HEK293 (cell line): ENCODE measurements at regions not wholly inside any gene's neighbourhood (a gene's known extent, or its start where the extent isn't known, plus 50 kb on each side); places are given as distances from the start of the nearest gene placed in this dataset.

Source experiments
- CTCF ChIA-PET: fragments of 350-600 bp; formaldehyde crosslinking; extraction: SDS; loops from one replicate; lab custom pipeline; 2021; ENCODE audit warnings: antibody characterized with exemption; lab: Yijun Ruan, JAX
- POLR2A ChIA-PET: fragments of 300-600 bp; formaldehyde crosslinking; extraction: SDS; loops from one replicate; lab custom pipeline; 2020; ENCODE audit warnings: antibody characterized with exemption, inconsistent platforms; lab: Yijun Ruan, JAX
- H3K27ac ChIP-seq: fragments of 200-500 bp; sonication (Bioruptor generic); 2 replicates; pipeline ENCODE4 v1.5.1; 2014; ENCODE audit warnings: low read depth, low read length, control low read depth, inconsistent platforms; ENCODE audit errors: extremely low read depth
- H3K36me3 ChIP-seq, 2 experiments: fragments of 200-500 bp in 1 of 2; sonication (Bioruptor generic) in 1 of 2; 1 replicate in 1 of 2; 2 replicates in 1 of 2; pipeline ENCODE4 v1.5.1; 2014 to 2017; ENCODE audit warnings: inconsistent platforms in 2 of 2, low read length in 2 of 2; ENCODE audit not compliant: control insufficient read depth in 2 of 2, insufficient read depth in 1 of 2
- H3K4me1 ChIP-seq: fragments of 200-500 bp; sonication (Bioruptor generic); 2 replicates; pipeline ENCODE4 v1.5.1; 2014; ENCODE audit warnings: mild to moderate bottlenecking, low read length, inconsistent platforms; ENCODE audit not compliant: control insufficient read depth, insufficient read depth
- H3K4me3 ChIP-seq: 2 replicates; pipeline ENCODE4 v1.5.1; 2011; ENCODE audit warnings: low read depth, mild to moderate bottlenecking, control low read depth, low read length, moderate library complexity
- H3K9me3 ChIP-seq: fragments of 200-500 bp; sonication (Bioruptor generic); 2 replicates; pipeline ENCODE4 v1.5.1; 2014; ENCODE audit warnings: low read depth, low read length, inconsistent platforms; ENCODE audit not compliant: control insufficient read depth, insufficient read depth
- GLI2 ChIP-seq: fragments of 450-650 bp; formaldehyde crosslinking; IDR thresholded peaks from 2 replicates; pipeline ENCODE4; 2017; ENCODE audit warnings: missing biosample characterization, missing genetic modification characterization, low read depth, borderline replicate concordance
- KLF9 ChIP-seq: fragments of 450-650 bp; formaldehyde crosslinking; IDR thresholded peaks from 2 replicates; pipeline ENCODE4 v1.5.1; 2016; ENCODE audit warnings: missing biosample characterization, missing genetic modification characterization, low read depth
- MZF1 ChIP-seq: fragments of 450-650 bp; formaldehyde crosslinking; IDR thresholded peaks from 2 replicates; pipeline ENCODE4 v1.5.1; 2017; ENCODE audit warnings: missing biosample characterization, missing genetic modification characterization, borderline replicate concordance
- PRDM1 ChIP-seq: fragments of 450-650 bp; formaldehyde crosslinking; IDR thresholded peaks from 2 replicates; pipeline ENCODE4; 2016; ENCODE audit warnings: missing biosample characterization, missing genetic modification characterization
- WT1 ChIP-seq: fragments of 450-650 bp; formaldehyde crosslinking; IDR thresholded peaks from 2 replicates; pipeline ENCODE4 v1.5.1; 2016; ENCODE audit warnings: missing biosample characterization, missing genetic modification characterization
- ZBTB1 ChIP-seq: fragments of 450-650 bp; formaldehyde crosslinking; IDR thresholded peaks from 2 replicates; pipeline ENCODE4 v1.5.1; 2016; ENCODE audit warnings: missing biosample characterization, missing genetic modification characterization
- ZBTB44 ChIP-seq: fragments of 450-650 bp; IDR thresholded peaks from 2 replicates; pipeline ENCODE4 v1.5.1; 2018; ENCODE audit warnings: missing biosample characterization, mild to moderate bottlenecking, missing genetic modification characterization
- ZNF10 ChIP-seq: fragments of 450-650 bp; formaldehyde crosslinking; IDR thresholded peaks from 2 replicates; pipeline ENCODE4 v1.5.1; 2017; ENCODE audit warnings: missing biosample characterization, missing genetic modification characterization
- ZNF133 ChIP-seq: fragments of 450-650 bp; formaldehyde crosslinking; IDR thresholded peaks from 2 replicates; pipeline ENCODE4 v1.5.1; 2016; ENCODE audit warnings: missing biosample characterization, missing genetic modification characterization
- ZNF2 ChIP-seq: fragments of 450-650 bp; formaldehyde crosslinking; IDR thresholded peaks from 2 replicates; pipeline ENCODE4 v1.5.1; 2016; ENCODE audit warnings: missing biosample characterization, missing genetic modification characterization
- ZNF239 ChIP-seq: fragments of 450-650 bp; formaldehyde crosslinking; IDR thresholded peaks from 2 replicates; pipeline ENCODE4 v1.5.1; 2016; ENCODE audit warnings: missing biosample characterization, missing genetic modification characterization
- ZNF26 ChIP-seq: fragments of 450-650 bp; formaldehyde crosslinking; IDR thresholded peaks from 2 replicates; pipeline ENCODE4 v1.5.1; 2016; ENCODE audit warnings: missing biosample characterization, missing genetic modification characterization
- ZNF324 ChIP-seq: fragments of 450-650 bp; formaldehyde crosslinking; IDR thresholded peaks from 2 replicates; pipeline ENCODE4 v1.5.1; 2016; ENCODE audit warnings: missing biosample characterization, missing genetic modification characterization
- ZNF341 ChIP-seq: fragments of 450-650 bp; formaldehyde crosslinking; IDR thresholded peaks from 2 replicates; pipeline ENCODE4; 2016; ENCODE audit warnings: low read depth, missing biosample characterization, missing genetic modification characterization
- ZNF654 ChIP-seq: fragments of 450-650 bp; formaldehyde crosslinking; IDR thresholded peaks from 2 replicates; pipeline ENCODE4 v1.5.1; 2016; ENCODE audit warnings: low read depth, missing biosample characterization, missing genetic modification characterization
- ZNF701 ChIP-seq: fragments of 450-650 bp; formaldehyde crosslinking; IDR thresholded peaks from 2 replicates; pipeline ENCODE4 v1.5.1; 2016; ENCODE audit warnings: missing biosample characterization, missing genetic modification characterization
- ZNF707 ChIP-seq: fragments of 450-650 bp; formaldehyde crosslinking; IDR thresholded peaks from 2 replicates; pipeline ENCODE4 v1.5.1; 2016; ENCODE audit warnings: missing biosample characterization, missing genetic modification characterization
- ZSCAN23 ChIP-seq: fragments of 450-650 bp; formaldehyde crosslinking; IDR thresholded peaks from 2 replicates; pipeline ENCODE4 v1.5.1; 2016; ENCODE audit warnings: missing biosample characterization, missing genetic modification characterization
- ZSCAN30 ChIP-seq: fragments of 450-650 bp; IDR thresholded peaks from 2 replicates; pipeline ENCODE4 v1.5.1; 2018; ENCODE audit warnings: missing biosample characterization, mild to moderate bottlenecking, missing genetic modification characterization, moderate library complexity
- ZSCAN4 ChIP-seq: fragments of 450-650 bp; formaldehyde crosslinking; IDR thresholded peaks from 2 replicates; pipeline ENCODE4 v1.5.1; 2017; ENCODE audit warnings: missing biosample characterization, missing genetic modification characterization
- ZSCAN5A ChIP-seq: fragments of 450-650 bp; formaldehyde crosslinking; IDR thresholded peaks from 2 replicates; pipeline ENCODE4 v1.5.1; 2016; ENCODE audit warnings: missing biosample characterization, missing genetic modification characterization

GRCh38 chr20:21575167-21575566, 61.3 kb upstream of the NKX2-2 start (continued):
- TF ChIP-seq MZF1 (tag by site-specific recombination) = no peak
- no peak for TF ChIP-seq ZNF654 (tag by site-specific recombination)
- TF ChIP-seq ZNF10 (tag by site-specific recombination) = no peak

GRCh38 chr20:21574443-21574842, 60.6 kb upstream of the NKX2-2 start:
- Histone ChIP-seq H3K4me1 (no peaks in the 10 kb centered on the region), H3K27ac (no peak overlapping the region), H3K9me3 (no peaks in the 10 kb centered on the region), H3K36me3 (no peaks in the 10 kb centered on the region), H3K4me3 (no peak overlapping the region)
- POLR2A ChIA-PET = no interaction called here
- CTCF ChIA-PET = interaction anchor here (0.6 to 4.7 kb wide), 7 partner anchors 25 to 737 kb away, joined by 3 to 26 read pairs (median 3); no protein-coding TSS in a partner anchor
- TF ChIP-seq ZBTB1 (tag by site-specific recombination) (no peak), ZNF707 (tag by site-specific recombination) (no peak), ZNF26 (tag by site-specific recombination) (no peak), ZNF324 (tag by site-specific recombination) (no peak), ZSCAN30 (no peak), ZNF2 (tag by site-specific recombination) (no peak), ZSCAN5A (tag by site-specific recombination) (no peak), ZNF341 (tag by site-specific recombination) (no peak), PRDM1 (tag by site-specific recombination) (no peak), ZSCAN23 (tag by site-specific recombination) (no peak), ZNF239 (tag by site-specific recombination) (no peak), ZNF701 (no peak), ZSCAN4 (tag by site-specific recombination) (no peak), ZBTB44 (tag by site-specific recombination) (no peak), WT1 (tag by site-specific recombination) (no peak), ZNF133 (tag by site-specific recombination) (no peak), KLF9 (tag by site-specific recombination) (no peak), GLI2 (no peak)
